ENCODE measurements at regions not wholly inside any gene's neighbourhood (a gene's known extent, or its start where the extent isn't known, plus 50 kb on each side); places are given as distances from the start of the nearest gene placed in this dataset.
"Not testable (repeated sequence)": the region's sequence is repeated elsewhere in the genome, so short reads cannot be mapped to it uniquely, and the experiment has no call there.

DNA sequence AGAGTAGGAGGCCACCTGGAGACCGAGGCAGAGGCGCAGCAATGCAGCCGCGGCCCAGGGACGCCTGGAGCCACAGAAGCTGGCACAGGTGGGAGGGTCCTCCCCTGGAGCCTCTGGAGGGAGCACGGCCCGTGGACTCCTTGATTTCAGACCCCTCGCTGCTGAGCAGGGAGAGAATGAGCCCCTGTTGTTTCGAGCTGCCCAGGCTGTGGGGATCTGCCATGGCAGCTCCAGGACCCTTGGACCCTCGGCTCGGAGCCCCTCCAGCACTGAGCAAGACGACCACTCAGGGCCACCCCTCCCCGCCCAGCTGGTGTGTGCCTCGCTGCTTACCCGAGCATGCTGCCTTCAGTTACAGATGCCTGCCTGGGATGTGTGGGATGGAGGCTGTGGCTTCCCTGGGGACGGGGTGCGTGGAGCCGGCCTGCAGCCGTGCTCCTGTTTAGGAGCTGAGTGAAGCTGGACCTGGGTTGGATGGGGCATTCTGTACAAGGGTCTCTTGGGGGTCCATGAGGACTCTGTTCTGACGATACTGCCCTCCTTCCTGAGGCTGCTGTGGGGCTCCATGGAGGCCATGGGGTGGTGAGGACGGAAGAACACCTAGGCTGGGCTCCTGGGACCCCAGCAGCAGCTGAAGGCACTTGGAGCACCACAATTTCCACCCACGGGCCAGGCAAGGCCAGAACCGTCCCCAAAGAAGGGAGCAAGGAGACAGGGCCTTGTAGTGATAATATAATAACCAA is 115.1 kb upstream of the LPCAT1 start:
- TF ChIP-seq, protein P1, sequence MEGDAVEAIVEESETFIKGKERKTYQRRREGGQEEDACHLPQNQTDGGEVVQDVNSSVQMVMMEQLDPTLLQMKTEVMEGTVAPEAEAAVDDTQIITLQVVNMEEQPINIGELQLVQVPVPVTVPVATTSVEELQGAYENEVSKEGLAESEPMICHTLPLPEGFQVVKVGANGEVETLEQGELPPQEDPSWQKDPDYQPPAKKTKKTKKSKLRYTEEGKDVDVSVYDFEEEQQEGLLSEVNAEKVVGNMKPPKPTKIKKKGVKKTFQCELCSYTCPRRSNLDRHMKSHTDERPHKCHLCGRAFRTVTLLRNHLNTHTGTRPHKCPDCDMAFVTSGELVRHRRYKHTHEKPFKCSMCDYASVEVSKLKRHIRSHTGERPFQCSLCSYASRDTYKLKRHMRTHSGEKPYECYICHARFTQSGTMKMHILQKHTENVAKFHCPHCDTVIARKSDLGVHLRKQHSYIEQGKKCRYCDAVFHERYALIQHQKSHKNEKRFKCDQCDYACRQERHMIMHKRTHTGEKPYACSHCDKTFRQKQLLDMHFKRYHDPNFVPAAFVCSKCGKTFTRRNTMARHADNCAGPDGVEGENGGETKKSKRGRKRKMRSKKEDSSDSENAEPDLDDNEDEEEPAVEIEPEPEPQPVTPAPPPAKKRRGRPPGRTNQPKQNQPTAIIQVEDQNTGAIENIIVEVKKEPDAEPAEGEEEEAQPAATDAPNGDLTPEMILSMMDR (IDR thresholded peaks at IDR 0.05; ENCODE audit: extremely low read depth, insufficient read depth, missing control alignments): no peak
- no peak for DNase-seq (ENCODE audit: low spot score)
- in situ Hi-C loops (cut with MboI; ENCODE audit: low pct_unique_long_range_greater_than_20kb, low sequenced_read_pairs, unreplicated experiment): loop anchor here (25.0 kb wide), 1 partner anchor 702 kb away; no protein-coding TSS in a partner anchor

DNA sequence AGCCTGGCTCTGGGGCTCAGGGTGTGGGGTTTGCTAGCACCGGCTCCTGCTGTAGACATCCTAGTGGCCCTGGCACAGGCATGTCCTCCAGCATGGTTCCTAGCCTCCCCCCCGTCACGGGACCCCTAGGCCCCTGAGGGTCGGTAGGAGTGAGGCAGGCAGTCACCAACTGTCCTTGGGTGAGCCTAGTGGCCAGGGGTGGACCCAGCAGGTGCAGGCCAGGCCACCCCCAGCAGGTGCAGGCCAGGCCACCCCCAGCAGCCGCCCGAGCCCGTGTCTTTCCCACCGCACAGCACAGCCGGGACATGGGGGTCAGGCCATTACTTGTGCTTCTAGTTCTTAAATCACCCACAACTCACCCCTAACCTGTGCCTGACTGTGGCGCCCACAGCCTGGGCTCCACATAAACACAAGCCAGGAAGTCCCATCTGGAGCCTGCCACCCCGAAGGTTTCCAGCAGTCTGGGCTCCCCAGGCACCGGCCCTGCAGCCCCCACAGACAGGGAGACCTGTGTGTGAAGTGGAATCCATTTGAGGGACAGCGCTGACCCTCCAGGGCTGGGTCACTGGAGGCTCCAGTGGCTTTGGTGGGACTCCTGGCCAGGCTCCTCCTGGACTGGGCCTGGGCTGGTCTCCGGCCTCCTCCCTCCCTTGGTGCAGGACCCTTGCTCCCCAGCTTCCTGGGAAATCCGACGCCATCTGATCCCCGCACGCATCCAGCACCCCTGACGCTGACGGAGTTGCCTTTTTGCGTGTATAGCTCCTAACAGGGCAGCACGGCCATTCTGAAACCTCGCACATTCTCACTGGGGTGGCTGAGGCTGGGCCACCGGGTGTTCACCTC is 114.1 kb upstream of the LPCAT1 start:
- no peak for DNase-seq (ENCODE audit: low spot score)
- TF ChIP-seq, protein P1 (IDR thresholded peaks at IDR 0.05; ENCODE audit: extremely low read depth, insufficient read depth, missing control alignments): no peak
- in situ Hi-C loops (cut with MboI; ENCODE audit: low pct_unique_long_range_greater_than_20kb, low sequenced_read_pairs, unreplicated experiment): loop anchor here (25.0 kb wide), 1 partner anchor 701 kb away; no protein-coding TSS in a partner anchor

DNA sequence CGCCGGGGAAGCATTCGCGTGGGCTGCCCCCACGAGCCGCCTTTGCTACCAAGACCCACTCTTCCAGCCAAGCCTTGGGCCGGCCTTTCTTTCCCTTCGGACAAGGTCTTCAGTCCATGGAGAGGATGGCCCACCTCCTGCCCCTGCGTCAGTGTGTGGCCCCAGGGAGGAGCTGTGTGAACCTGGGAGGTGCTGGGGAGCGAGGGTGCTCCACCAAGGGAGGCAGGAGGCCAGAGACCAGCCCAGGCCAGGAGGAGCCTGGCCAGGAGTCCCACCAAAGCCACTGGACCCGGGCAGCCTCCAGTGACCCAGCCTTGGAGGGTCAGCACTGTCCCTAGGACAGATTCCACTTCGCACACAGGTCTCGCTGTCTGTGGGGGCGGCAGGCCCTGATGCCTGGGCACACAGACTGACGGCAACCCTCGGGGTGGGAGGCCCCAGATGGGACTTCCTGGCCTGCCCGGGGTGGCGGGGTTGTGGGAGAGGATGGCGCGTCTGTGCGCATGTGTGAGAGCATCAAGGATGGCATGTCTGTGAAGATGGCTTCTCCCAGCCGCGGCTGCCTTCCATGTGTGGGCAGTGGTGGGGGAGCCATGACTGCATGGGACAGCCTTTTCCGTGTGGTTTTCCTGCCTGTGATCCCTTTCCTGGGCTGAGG is 113.3 kb upstream of the LPCAT1 start:
- in situ Hi-C loops (cut with MboI; ENCODE audit: low pct_unique_long_range_greater_than_20kb, low sequenced_read_pairs, unreplicated experiment): loop anchor here (25.0 kb wide), 1 partner anchor 700 kb away; no protein-coding TSS in a partner anchor
- TF ChIP-seq, protein P1 (IDR thresholded peaks at IDR 0.05; ENCODE audit: extremely low read depth, insufficient read depth, missing control alignments): no peak
- DNase-seq (ENCODE audit: low spot score): no peak

DNA sequence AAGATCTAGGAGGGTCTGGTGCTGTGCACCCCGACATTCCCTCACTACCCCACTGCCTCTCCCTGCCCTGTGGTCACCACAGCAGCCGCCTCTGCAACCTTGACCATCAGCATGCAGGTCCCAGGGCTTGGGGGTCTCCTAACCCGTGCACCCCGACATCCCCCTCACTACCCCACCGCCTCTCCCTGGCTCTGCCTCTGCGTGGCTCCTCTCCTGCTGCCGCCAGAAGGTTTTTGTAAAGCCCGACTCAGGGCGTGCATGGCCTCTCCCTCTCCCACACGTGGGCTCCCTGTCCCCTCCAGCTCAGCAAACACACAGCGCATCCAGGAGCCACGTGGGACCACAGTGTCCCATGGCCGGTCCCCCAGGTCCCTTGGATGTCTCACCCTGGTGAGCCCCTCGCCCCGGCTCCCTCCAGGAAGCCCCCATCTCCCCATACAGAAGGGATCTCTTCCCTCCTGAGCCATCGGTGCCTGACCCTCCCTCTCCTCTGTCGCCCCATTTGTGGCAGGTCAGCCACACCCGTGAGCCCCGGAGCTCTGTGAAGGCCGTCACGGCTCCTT is 112.5 kb upstream of the LPCAT1 start:
- in situ Hi-C loops (cut with MboI; ENCODE audit: low pct_unique_long_range_greater_than_20kb, low sequenced_read_pairs, unreplicated experiment): loop anchor here (25.0 kb wide), 1 partner anchor 699 kb away; no protein-coding TSS in a partner anchor
- not testable (repeated sequence) for DNase-seq (ENCODE audit: low spot score)

DNA sequence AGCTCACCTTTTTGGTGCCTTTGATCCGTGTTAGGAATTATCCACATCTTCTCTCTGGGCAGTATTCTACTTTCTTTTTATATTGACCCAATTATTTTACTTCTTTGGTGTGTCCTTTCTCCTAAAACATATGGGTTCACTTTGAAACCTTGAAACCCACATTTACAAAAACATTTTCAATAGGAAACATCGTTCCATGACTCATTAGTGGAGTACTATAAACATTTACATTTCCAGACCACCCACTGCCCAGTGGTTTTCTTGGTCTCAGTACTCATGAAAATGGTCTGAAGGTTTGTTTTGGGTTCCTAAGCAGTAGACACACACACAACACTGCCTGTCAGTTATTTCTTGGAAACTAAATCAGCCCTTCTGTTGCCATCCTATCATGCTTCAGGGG is 111.7 kb upstream of the LPCAT1 start:
- in situ Hi-C loops (cut with MboI; ENCODE audit: low pct_unique_long_range_greater_than_20kb, low sequenced_read_pairs, unreplicated experiment): loop anchor here (25.0 kb wide), 1 partner anchor 698 kb away; no protein-coding TSS in a partner anchor

DNA sequence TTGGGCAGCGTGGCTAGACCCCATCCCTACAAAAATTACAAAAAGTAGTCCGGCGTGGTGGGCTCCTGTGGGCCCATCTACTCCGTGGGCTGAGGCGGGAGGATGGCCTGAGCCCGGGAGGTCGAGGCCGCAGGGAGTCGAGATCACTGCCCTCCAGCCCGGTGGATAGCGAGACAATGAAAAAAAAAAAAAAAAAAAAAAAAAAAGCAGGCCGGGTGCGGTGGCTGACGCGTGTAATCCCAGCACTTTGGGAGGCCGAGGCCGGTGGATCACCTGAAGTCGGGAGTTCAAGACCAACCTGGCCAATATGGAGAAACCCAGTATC is 110.5 kb upstream of the LPCAT1 start:
- no peak for DNase-seq (ENCODE audit: low spot score)
- in situ Hi-C loops (cut with MboI; ENCODE audit: low pct_unique_long_range_greater_than_20kb, low sequenced_read_pairs, unreplicated experiment): loop anchor here (25.0 kb wide), 1 partner anchor 697 kb away; no protein-coding TSS in a partner anchor
- TF ChIP-seq, protein P1 (IDR thresholded peaks at IDR 0.05; ENCODE audit: extremely low read depth, insufficient read depth, missing control alignments): no peak

More for the DNA sequence above, 111.7 kb upstream of the LPCAT1 start:
- not testable (repeated sequence) for DNase-seq (ENCODE audit: low spot score)
